Stimulated activated memory B cell treated with anti-CD40 and anti-IgM and Interleukin-4, amounts not matched to agents 10 μg/mL and 1 μg/mL and 100 μg/mL, for 72 hours (primary cell): ENCODE measurements at regions not wholly inside any gene's neighbourhood (a gene's known extent, or its start where the extent isn't known, plus 50 kb on each side); places are given as distances from the start of the nearest gene placed in this dataset.
"Not testable (repeated sequence)": the region's sequence is repeated elsewhere in the genome, so short reads cannot be mapped to it uniquely, and the experiment has no call there.

Source experiments
- ATAC-seq: fragments of 150-1000 bp; cut with Tn5 transposase; 2 replicates; pipeline ENCODE4 v1.10.0; 2021
- H3K27ac Mint-ChIP-seq: one replicate; pipeline ENCODE4 v1.8.0; 2022; ENCODE audit warnings: mild to moderate bottlenecking, mixed read lengths
- H3K27me3 Mint-ChIP-seq: one replicate; pipeline ENCODE4 v1.8.0; 2022; ENCODE audit warnings: mixed read lengths
- H3K36me3 Mint-ChIP-seq: one replicate; pipeline ENCODE4 v1.8.0; 2022; ENCODE audit warnings: mixed read lengths
- H3K4me1 Mint-ChIP-seq: one replicate; pipeline ENCODE4 v1.8.0; 2022; ENCODE audit warnings: mixed read lengths
- H3K4me3 Mint-ChIP-seq: one replicate; pipeline ENCODE4 v1.8.0; 2022; ENCODE audit warnings: mild to moderate bottlenecking, moderate library complexity, mixed read lengths
- H3K9me3 Mint-ChIP-seq: one replicate; pipeline ENCODE4 v1.8.0; 2022; ENCODE audit warnings: mixed read lengths

DNA sequence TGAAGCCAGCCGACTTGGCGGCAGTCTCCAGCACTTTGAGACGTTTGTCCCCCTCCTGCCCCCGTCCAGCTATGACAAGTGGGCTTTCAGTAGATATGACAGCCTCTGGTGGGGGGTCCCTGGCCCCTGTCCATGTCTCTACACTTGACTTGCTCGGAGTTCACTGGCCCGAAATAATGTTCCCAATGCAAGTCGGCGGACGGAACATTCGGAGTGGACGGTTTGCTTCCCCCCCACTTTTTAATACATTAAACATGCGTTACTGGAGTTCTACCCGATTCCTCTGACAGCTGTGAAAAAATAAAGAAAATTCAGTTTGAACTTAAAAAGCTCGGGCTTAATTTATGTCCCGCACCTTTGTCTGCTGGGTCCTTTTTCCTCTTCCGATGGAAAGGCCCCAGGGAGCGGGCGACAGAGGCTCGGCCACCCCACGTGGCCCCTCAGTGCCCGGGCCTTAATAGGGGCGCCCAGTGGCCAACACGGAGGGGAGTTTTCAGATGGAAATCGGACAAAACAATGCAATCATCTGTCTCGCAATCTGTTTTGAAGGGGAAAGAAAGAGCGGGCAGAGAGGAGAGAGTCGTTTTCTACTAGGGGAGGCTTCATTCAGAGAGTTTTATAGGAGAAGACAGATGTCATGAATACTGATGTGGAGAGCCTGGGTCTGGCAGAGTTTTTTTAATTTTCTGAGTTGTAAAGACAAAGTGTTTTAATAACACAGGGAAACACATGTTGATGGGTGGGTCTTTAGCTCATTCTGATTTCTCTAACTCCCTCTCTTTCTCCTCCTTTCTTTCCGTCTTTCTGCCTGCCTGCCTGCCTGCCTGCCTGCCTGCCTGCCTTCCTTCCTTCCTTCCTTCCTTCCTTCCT, 50.2 kb downstream of the SMIM38 start:
- H3K27ac Mint-ChIP-seq, result no peak overlapping the region
- peaks cover 14% of the 10 kb centered on the region for H3K4me1 Mint-ChIP-seq
- H3K4me3 Mint-ChIP-seq, result no peak overlapping the region
- H3K9me3 Mint-ChIP-seq, result peaks cover 8% of the 10 kb centered on the region
- ATAC-seq, result no peak
- H3K27me3 Mint-ChIP-seq, result peaks cover 5% of the 10 kb centered on the region
- H3K36me3 Mint-ChIP-seq, result no peaks in the 10 kb centered on the region

DNA sequence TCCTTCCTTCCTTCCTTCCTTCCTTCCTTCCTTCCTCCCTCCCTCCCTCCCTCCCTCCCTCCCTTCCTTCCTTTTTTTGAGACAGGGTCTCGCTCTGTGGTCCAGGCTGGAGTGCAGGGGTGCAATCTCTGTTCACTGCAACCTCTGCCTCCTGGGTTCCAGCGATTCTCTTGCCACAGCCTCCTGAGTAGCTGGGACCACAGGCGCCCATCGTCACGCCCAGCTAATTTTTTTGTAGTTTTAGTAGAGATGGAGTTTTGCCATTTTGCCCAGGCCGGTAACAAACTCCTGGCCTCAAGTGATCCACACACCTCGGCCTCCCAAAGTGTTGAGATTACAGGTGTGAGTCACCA, 50.9 kb downstream of the SMIM38 start:
- H3K9me3 Mint-ChIP-seq, H3K27me3 Mint-ChIP-seq, H3K4me3 Mint-ChIP-seq, ATAC-seq, H3K27ac Mint-ChIP-seq, H3K36me3 Mint-ChIP-seq: not testable (repeated sequence)
- peaks cover 14% of the 10 kb centered on the region for H3K4me1 Mint-ChIP-seq

DNA sequence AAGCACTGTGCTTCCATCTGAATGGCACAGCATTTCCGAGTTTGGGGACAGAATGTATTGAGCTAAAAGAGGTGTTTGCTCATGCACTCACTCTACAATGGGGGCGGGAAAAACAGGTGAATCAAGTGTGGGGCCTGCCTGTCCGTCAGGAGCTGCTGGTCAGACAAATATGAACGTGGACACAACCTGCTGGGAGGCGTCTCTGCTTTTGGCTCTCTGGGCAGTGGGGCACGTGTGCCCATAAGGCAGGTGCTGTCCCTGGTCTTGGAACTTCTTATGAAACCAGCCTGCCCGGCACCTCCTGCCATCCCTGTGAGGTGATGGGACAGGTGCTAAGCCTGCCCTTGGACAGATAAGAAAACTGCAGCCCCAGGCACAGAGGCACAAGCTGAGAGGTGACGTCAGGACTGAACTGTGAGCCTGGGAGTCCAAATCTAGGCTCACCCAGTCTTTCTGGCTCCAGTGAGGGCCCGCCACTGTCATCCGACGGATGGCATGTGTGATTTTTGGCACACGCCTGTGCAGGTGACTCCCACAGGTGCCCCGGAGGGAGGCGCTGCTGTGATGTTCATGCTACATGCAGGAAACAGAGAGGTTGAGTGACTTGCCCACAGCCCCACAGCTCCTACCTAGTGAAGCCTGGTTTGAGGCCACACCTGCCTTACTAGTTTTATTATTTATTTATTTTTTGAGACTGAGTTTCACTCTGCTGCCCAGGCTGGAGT, 51.6 kb downstream of the SMIM38 start:
- Mint-ChIP-seq H3K27me3 (peaks cover 8% of the 10 kb centered on the region), H3K27ac (no peak overlapping the region), H3K4me1 (peaks cover 18% of the 10 kb centered on the region), H3K9me3 (peaks cover 8% of the 10 kb centered on the region), H3K36me3 (no peaks in the 10 kb centered on the region), H3K4me3 (no peak overlapping the region)
- ATAC-seq, result no peak

DNA sequence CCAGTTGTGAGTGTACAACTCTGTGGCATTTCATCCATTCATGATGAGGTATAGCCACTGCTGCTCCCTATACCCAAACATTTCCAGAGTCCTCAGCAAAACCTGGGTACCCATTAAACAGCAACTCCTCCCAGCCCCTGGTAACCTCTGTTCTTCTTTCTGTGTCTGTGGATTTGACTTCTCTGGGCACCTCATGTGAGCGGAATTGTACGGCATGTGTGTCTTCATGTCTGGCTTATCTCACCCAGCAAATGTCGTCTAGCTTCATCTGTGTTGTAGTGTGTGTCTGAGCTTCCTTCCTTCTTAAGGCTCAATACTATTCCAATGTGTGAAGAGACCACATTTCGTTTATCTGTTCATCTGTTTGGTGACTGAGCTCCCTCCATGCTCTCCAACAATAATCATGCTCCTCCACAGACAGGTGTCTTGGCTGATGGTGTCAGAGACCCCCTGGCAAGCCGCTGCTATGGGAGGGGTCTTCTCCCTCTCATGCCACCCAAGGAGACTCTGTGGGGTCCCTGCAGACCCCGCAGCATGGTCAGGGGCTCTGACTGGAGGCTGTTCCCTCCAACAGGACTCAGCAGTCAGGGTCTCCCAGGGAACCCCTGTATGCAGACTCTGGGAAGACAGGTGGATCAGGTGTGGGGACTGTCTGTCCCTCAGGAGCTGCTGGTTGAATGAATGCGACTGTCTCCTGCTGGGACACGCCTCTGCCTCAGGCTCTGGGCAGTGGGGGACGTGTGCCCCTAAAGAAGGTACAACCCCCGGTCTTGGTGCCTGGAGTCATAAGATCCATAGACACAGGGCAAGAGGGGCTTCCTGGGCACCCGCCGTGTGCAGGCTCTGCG, 52.7 kb downstream of the SMIM38 start:
- peaks cover 28% of the 10 kb centered on the region for H3K4me1 Mint-ChIP-seq
- no peak for ATAC-seq
- H3K27ac Mint-ChIP-seq, result no peak overlapping the region
- H3K9me3 Mint-ChIP-seq, result peaks cover 8% of the 10 kb centered on the region
- no peaks in the 10 kb centered on the region for H3K36me3 Mint-ChIP-seq
- H3K4me3 Mint-ChIP-seq, result no peak overlapping the region
- peaks cover 14% of the 10 kb centered on the region for H3K27me3 Mint-ChIP-seq

DNA sequence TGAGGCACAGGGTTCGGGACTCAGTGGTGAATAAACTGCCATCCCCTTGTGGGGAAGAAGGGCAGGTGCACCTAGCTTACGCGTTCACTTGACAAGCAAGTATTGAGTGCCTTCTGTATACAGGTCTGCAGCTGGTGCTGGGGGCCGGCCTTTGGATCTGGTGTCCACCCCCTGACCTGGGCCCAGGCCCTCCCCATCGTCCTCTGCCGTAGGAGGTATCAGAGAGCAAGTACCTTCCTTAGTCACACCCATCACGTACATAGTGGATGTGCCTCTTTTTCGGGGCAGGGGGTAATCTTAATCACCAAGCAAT, 53.3 kb downstream of the SMIM38 start:
- peaks cover 8% of the 10 kb centered on the region for H3K9me3 Mint-ChIP-seq
- H3K27me3 Mint-ChIP-seq, result peaks cover 14% of the 10 kb centered on the region
- peaks cover 33% of the 10 kb centered on the region for H3K4me1 Mint-ChIP-seq
- H3K4me3 Mint-ChIP-seq, result no peak overlapping the region
- no peaks in the 10 kb centered on the region for H3K36me3 Mint-ChIP-seq
- ATAC-seq, result no peak
- H3K27ac Mint-ChIP-seq, result no peak overlapping the region

DNA sequence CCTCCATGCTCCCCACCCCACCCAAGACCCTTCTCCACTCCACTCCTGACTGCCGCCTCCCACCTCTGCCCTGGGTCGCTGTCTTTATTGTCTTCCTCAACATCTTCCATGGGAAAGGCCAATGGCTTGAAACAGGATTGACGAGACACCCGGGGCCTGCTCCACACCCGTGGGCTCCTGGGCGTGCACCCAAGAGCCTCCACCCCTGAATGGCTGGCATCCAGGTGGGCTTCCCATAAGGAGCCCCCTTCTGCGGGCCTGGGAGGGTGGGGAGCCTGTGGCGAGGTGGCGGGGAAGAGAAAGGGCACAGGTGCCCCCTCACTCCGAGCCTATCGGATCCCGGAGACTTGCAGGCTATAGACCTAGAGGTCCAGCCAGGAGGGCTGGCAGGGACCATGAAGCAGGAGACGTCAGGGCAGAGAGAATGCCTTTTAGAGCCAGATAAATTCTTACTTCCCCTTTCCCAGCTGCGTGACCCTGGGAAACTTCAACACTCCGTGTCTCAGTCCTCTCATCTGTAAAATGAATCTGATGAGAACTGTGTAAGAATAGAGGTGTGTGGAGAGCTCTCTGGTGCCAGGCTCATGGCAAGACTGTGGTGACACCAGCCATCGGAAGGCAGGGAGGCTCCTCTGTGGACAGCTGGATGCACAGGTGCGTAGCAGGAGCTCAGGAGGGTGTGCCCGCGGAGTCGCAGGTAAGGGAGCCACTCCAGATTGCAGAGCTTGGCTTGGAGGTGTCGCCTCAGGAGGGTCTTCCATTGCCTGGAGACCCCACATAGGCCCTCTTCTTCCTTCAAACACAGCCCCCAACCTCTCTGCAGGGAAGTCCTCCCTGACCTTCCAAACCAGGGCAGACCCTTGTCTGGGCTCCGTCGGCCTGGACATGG, 53.9 kb downstream of the SMIM38 start:
- ATAC-seq, result peak; percentile 29
- no peak overlapping the region for H3K4me3 Mint-ChIP-seq
- peaks cover 33% of the 10 kb centered on the region for H3K4me1 Mint-ChIP-seq
- peaks cover 8% of the 10 kb centered on the region for H3K9me3 Mint-ChIP-seq
- H3K27ac Mint-ChIP-seq, result no peak overlapping the region
- peaks cover 14% of the 10 kb centered on the region for H3K27me3 Mint-ChIP-seq
- no peaks in the 10 kb centered on the region for H3K36me3 Mint-ChIP-seq

DNA sequence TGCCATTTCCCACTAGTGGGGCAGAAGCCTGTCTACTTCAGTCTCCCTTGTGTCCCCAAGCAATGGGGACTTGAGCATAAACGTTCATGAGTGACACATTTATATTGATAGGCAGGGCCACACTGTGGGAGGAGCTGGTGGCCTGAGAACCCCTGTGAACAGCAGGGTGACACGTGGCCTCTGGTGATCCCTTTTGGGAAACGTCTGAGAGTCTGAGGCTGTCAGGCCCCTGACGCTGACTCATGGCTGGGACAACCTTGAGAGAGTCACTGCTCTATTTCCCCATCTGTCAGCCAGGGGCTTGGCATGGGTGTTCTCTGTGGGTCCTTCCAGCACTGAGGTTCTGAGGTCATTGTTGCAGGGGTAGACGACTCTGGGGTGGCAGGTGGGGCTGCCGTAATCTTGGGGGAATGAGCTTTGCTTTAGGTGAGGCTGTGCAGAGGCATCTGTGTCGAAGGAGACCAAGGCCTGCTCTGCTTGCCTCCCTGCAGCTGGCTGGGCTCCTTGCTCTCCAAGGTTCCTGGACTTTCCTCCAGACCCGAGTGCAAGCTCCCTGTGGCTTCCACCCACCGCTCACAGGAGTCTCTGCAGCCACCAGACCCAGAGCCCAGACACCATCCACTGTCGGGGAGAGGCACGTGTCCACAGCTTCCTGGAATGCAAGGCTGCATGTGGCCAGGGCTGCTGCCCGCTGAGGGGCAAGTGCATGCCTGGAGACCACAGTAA, 54.7 kb downstream of the SMIM38 start:
- H3K27ac Mint-ChIP-seq, result no peak overlapping the region

DNA sequence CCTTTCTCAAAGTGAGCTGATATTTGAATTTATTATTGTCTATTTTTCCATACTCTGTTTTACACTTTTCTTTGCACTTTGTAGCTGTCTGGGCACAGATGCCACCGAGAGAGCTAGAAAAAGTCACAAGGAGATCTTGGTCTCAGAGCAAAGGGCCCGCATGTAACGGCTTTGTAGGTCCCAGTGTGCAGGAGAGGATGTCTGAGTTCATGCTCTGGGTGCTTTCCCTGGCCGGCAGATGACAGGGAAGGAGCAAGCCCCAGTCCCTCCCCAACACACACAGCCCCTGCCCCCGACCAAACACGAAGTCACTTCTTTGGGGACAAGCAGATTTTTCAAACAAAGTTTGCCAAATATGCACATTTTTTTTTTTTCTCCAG, 55.8 kb downstream of the SMIM38 start:
- Mint-ChIP-seq H3K9me3 (peaks cover 8% of the 10 kb centered on the region), H3K27ac (no peak overlapping the region), H3K36me3 (no peaks in the 10 kb centered on the region), H3K4me3 (no peak overlapping the region), H3K27me3 (peaks cover 14% of the 10 kb centered on the region), H3K4me1 (peaks cover 33% of the 10 kb centered on the region)
- no peak for ATAC-seq

More for the DNA sequence above, 54.7 kb downstream of the SMIM38 start:
- ATAC-seq, result peak; percentile 46
- Mint-ChIP-seq H3K4me3 (no peak overlapping the region), H3K36me3 (no peaks in the 10 kb centered on the region), H3K27me3 (peaks cover 14% of the 10 kb centered on the region), H3K4me1 (peaks cover 33% of the 10 kb centered on the region), H3K9me3 (peaks cover 8% of the 10 kb centered on the region)

DNA sequence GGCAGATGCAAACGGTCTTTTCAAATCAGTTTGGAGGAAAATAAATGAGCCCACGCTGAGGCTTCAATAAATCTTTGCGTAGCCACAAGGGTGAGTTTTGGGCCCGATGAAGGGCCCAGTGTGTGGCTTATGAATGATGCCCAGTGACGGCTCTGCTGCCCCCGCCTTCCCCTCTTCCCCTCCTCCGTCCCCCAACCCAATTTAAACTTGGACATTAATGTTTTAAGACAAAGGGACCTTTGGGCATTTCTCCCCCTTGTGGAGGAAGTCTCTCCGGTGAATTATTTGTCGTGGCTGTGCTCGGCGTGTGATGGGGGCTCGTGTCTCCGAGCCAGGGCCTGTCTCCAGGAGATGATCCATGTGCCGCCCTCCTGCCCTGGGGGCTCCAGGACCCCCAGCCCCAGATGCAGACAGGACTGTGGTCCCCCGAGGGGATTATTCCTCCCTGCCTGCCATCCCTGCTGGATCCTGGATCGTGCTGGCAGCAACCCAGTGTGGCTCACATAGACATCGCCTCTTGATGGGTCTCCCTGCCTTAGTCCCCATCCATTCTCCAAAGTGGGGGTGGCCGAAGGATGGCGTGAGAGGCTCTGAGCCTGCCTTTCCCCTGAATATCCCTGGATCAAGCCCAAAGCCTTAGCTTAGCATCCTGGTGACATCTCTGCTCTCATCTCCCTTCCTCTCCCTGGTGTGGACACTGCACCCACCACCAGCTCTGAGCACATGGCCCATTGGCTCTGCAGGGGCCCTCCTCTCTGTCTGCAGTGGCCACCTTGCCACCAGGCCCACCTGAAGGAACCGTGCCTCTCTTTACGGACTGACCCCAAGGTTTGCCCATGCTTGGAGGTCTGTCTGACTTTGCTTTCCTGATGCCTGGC, 56.4 kb downstream of the SMIM38 start:
- peak overlapping the region; percentile 1 for H3K27ac Mint-ChIP-seq

DNA sequence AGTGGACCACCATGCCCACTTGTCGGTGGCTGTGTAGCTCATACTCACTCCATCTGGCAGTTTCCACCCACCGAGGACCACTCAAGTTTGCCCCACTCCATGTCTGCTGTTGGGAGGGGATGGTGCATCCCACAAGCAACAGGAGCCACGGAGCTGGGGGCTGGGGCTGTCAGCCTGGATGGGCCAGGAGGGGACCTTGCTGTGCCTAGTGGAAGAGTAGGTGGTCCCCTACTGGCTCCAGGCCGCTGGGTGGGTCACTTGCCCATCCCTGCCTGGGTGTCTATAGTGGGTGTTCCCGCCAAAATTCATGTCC, 57.0 kb downstream of the SMIM38 start:
- Mint-ChIP-seq H3K27ac (peak overlapping the region; percentile 1), H3K4me1 (peaks cover 33% of the 10 kb centered on the region), H3K9me3 (peaks cover 5% of the 10 kb centered on the region), H3K36me3 (no peaks in the 10 kb centered on the region), H3K4me3 (no peak overlapping the region), H3K27me3 (peaks cover 14% of the 10 kb centered on the region)
- no peak for ATAC-seq

More for the DNA sequence above, 56.4 kb downstream of the SMIM38 start:
- no peaks in the 10 kb centered on the region for H3K36me3 Mint-ChIP-seq
- peaks cover 14% of the 10 kb centered on the region for H3K27me3 Mint-ChIP-seq
- H3K4me1 Mint-ChIP-seq, result peaks cover 33% of the 10 kb centered on the region
- H3K9me3 Mint-ChIP-seq, result peaks cover 5% of the 10 kb centered on the region
- ATAC-seq, result no peak
- H3K4me3 Mint-ChIP-seq, result no peak overlapping the region

DNA sequence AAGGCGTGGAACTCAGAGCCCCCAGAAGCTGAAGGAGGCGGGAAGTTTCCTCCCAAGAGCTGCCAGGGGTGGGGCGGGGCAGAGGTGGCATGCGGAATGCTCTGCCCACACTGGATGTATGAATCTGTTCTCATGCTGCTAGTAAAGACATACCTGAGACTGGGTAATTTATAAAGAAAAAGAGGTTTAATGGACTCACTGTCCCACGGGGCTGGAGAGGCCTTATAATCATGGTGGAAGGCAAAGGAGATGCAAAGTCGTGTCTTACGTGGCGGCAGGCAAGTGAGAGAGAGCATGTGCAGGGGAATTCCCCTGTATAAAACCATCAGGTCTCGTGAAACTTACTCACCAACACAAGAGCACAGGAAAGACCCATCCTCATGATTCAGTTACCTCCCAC, 57.6 kb downstream of the SMIM38 start:
- Mint-ChIP-seq H3K4me3 (no peak overlapping the region), H3K27ac (peak overlapping the region; percentile 1), H3K4me1 (peaks cover 33% of the 10 kb centered on the region), H3K9me3 (peaks cover 3% of the 10 kb centered on the region), H3K27me3 (peaks cover 14% of the 10 kb centered on the region), H3K36me3 (no peaks in the 10 kb centered on the region)
- peak; percentile 35 for ATAC-seq

DNA sequence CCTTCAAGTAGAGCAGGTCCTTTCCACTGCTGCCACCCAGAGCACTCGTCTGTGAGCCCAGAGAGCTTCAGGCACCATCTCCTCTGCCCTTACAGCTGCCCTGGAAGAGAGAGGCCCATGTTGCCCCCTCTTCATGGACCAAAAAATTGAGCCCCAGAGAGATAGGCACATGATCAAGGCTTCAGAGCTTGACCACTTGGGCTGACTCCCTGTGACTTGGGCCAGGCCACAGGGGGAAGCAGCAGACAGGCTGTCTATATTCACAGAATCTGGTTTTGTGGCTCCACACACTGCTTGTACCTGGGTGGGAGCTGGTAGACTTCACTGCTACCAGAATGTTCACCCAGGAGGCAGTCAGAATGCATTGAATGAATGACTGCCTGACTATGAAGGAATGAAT, 58.2 kb downstream of the SMIM38 start:
- H3K9me3 Mint-ChIP-seq, result no peaks in the 10 kb centered on the region
- H3K4me1 Mint-ChIP-seq, result peaks cover 33% of the 10 kb centered on the region
- peaks cover 14% of the 10 kb centered on the region for H3K27me3 Mint-ChIP-seq
- no peak overlapping the region for H3K4me3 Mint-ChIP-seq
- ATAC-seq, result no peak
- peak overlapping the region; percentile 46 for H3K27ac Mint-ChIP-seq
- H3K36me3 Mint-ChIP-seq, result no peaks in the 10 kb centered on the region

DNA sequence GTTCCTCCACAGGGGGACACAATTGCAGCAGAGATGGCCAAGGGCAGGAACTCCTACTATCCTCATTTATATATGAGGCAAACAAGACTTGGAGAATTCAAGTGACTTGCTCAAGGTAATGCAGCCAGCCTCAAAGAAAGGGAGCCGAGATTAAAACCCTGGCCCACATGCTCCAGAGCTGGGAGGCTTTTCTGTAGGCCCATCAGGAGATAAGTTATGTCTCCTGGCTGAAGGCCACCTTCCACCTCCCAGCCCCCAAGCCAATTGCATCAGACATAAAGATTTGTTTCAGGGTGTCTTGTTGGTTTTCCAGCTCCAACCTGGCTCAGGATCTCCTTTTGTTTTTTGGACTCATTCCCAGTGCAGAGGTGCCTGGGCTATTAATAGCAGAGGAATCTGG, 59.5 kb downstream of the SMIM38 start:
- peaks cover 26% of the 10 kb centered on the region for H3K4me1 Mint-ChIP-seq

More for the DNA sequence above, 59.5 kb downstream of the SMIM38 start:
- Mint-ChIP-seq H3K27me3 (peaks cover 17% of the 10 kb centered on the region), H3K27ac (peak overlapping the region; percentile 46), H3K36me3 (no peaks in the 10 kb centered on the region), H3K4me3 (no peak overlapping the region), H3K9me3 (no peaks in the 10 kb centered on the region)
- no peak for ATAC-seq
